ENCODE measurements at regions not wholly inside any gene's neighbourhood (a gene's known extent, or its start where the extent isn't known, plus 50 kb on each side); places are given as distances from the start of the nearest gene placed in this dataset.
"Not testable (repeated sequence)": the region's sequence is repeated elsewhere in the genome, so short reads cannot be mapped to it uniquely, and the experiment has no call there.

DNA sequence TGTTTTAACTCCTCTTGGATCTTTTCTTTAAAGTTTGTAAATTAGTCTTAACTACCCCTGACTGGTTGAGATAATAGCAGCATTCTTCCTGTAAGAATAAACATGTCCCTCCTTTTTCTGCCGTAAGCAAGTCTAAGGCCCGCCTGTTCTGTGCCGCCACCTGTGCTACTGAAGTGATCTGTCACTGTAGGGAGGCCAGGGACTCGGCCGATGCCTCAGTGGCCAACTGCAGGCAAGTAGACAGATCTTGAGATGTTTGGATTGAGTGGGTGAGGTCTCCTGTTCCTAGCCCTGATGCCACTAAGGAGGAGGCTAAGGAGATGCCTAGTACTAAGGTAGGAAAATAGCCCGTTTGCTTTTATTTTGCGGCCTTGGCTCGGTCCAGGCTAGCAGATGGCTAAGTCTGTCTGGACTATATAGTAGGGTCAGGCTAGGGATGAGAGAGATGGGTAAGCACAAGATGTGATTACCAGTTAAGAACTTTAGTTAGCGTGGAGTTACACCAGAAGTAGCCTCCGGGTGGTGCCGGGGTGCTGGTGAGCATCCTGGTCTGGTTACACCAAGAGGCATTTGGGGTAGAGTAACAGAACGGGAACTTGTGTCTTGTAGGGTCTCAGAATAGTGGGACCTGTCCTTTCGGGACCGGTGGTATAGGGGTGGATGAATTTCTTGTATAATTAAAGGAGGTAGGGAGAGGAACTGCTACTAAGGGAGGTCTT lies 584.2 kb downstream of the SUCLG1 start:
- DNase-seq (ENCODE audit: low read depth), result no peak

DNA sequence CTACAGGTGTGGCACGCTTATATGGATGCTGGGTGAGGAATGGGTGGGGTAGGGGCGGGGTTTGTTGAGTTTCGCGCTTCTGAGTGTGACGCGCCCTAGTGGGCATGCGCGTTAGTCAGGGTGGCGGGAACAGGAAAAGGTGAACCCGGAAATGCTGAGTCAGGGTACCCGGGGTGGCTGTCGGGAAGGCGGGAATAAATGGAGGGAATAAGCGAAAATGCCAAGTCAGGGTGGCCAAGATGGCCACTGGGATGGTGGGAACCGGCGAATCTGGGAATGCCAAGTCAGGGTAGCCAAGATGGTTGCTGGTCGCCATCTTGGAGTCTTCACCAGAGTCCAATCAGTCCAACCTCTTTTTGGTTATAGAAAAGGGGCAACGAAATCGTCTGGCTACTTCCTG lies 585.0 kb downstream of the SUCLG1 start:
- no peak for DNase-seq (ENCODE audit: low read depth)

DNA sequence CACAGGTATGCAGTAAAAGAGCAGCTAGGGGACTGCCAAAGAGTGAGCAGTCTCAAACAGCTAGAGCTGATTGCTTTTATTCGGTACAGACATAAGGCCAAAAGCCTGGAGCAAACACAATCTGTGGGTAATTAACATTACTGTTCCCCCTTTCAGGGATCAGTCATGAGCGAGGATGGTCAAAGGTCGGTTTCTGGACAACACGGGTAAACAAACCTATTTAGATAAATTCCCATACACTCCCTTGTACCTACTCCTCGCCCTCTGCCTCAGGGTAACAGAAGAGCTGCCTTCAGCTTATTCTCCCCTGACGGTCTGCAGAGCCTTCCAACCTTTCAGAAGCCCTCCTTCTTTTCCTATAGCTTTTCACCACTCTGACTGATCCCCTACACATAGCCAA lies 586.0 kb downstream of the SUCLG1 start:
- no peak for DNase-seq (ENCODE audit: low read depth)

- no peak for DNase-seq (ENCODE audit: low read depth)
Measured at GRCh38 chr2:83866211-83866610, 592.9 kb downstream of the SUCLG1 start.

GRCh38 chr2:83862600-83862999 lies 596.5 kb downstream of the SUCLG1 start:
- DNase-seq (ENCODE audit: low read depth), result no peak

- DNase-seq (ENCODE audit: low read depth), result no peak
Measured at GRCh38 chr2:83860320-83860719, 598.8 kb downstream of the SUCLG1 start.

DNA sequence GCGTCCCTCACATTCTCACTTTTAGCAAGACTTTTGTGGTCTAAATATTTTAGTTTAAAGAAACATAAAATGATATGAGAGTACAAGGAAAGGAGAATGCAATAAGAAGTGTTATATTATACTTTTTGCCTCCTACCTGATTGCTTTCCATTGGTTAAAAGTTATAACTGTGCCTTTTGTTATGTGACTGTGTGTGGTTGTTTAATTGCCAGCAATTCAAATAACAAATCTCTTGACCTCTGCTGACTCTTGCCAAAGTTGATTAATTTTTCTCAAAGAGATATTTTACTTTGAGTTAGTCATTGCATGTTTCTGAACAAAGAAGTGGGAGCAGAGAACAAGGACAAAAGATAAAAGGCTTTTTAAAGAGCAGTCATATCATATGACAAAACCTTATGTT lies 599.5 kb downstream of the SUCLG1 start:
- no peak for DNase-seq (ENCODE audit: low read depth)

GRCh38 chr2:83851066-83851465 lies 608.0 kb downstream of the SUCLG1 start:
- DNase-seq (ENCODE audit: low read depth), result no peak

DNA sequence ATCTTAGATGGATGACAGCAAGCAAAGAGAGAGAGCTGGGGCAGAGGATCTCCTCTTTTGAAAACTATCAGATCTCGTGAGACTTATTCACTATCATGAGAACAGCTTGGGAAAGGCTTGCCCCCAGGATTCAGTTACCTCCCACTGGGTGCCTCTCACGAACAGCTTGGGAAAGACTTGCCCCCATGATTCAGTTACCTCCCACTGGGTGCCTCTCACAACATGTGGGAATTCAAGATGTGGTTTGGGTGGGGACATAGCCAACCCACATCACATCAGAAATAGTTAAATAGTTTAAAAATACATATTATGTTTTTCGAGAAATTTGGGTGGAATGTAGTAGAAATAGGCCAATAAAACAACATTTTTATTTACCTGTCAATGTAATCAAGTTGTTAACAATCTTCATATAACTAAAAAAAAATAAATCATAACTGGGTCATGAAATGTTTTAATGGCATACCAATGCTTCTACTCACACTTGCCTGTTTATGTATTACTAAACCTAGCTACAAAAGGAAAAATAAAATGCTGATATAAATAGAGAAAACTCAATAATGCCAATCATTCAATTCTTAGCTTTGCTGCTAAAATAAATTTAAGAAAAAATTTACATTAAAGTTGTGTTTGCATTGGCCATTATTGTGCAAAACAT lies 608.9 kb downstream of the SUCLG1 start:
- DNase-seq (ENCODE audit: low read depth), result no peak

- no peak for DNase-seq (ENCODE audit: low read depth)
Measured at GRCh38 chr2:83844490-83844889, 614.6 kb downstream of the SUCLG1 start.

DNA sequence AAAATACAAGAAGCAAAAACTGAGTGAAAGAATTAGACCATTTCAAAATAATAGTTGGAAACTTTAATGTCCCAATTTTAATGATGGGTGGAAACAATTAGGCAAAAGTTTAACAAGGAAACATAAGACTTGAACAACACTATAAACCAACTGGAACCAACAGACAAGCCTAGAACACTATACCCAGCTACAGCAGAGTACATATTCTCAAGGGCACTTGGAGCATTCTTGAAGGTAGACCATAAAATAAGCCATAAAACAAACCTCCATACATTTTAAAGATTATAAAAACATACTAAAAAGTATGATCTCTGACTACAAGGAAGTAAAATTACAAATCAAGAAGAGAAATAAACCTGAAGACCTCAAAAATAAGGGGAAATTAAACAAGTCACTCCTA lies 616.7 kb downstream of the SUCLG1 start:
- no peak for DNase-seq (ENCODE audit: low read depth)

- DNase-seq (ENCODE audit: low read depth), result no peak
Measured at GRCh38 chr2:83837823-83838222, 621.3 kb downstream of the SUCLG1 start.

GRCh38 chr2:83827618-83828017 lies 631.5 kb downstream of the SUCLG1 start:
- DNase-seq (ENCODE audit: low read depth), result no peak

- no peak for DNase-seq (ENCODE audit: low read depth)
Measured at GRCh38 chr2:83826577-83826976, 632.5 kb downstream of the SUCLG1 start.

DNA sequence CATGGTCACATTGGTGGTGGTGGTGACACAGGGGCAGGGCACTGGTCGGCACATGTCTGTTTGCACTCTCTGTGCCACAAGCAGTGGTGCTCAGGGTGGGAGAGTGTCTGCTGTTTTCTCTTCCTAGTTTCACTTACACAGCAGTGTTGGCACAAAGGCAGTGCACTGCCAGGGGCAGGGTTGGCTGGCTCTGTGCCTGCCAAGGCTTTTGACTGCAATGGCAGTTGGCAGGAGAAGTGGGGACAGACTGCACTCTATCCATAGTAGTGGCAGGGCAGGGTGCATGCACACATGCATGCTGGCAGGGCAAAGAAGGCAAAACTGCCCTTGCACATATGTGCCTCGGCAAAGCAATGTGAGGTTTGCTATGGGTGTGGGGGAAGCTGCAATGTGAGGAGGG lies 635.9 kb downstream of the SUCLG1 start:
- DNase-seq (ENCODE audit: low read depth), result no peak

- DNase-seq (ENCODE audit: low read depth), result no peak
Measured at GRCh38 chr2:83817511-83817910, 641.6 kb downstream of the SUCLG1 start.

DNA sequence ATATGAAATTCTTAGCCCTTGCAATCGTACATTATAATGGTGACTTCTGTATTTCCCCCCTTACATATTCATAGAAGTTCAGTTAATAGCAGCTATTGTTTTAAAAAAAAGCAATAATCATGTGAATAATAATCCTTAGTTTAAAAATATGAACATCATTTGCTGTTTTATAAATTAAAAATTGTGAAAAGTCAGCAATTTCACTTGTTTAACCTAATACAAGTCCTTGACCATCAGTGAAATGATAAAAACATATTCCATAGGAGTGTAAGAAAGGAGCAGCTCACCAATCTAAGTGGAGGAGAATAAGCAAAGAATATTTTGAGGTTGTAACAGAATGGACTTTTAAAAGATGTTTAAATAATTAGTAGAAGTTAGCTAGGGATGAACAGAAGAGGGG lies 650.2 kb downstream of the SUCLG1 start:
- DNase-seq (ENCODE audit: low read depth), result no peak

GRCh38 chr2:83802604-83803003 lies 656.5 kb downstream of the SUCLG1 start:
- no peak for DNase-seq (ENCODE audit: low read depth)

DNA sequence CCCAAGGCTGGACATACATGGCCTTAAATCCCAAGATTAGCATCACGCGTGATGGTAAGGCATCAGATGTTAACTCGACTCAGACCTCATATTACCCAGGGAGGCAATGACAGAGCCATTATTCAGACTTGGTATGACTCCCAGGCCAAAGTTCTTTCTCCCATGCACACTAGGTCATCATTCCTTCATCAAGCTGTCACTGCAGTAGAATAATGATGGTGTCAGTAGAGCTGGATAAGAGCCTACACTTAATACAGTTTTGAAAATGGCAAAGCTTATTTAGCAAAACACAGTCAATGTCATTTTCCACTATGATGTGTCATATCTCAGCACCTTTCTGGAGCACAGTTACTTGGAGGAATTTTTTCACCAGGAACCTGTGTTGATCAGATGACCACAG lies 663.3 kb downstream of the SUCLG1 start:
- no peak for DNase-seq (ENCODE audit: low read depth)

- not testable (repeated sequence) for DNase-seq (ENCODE audit: low read depth)
Measured at GRCh38 chr2:83790467-83790866, 668.6 kb downstream of the SUCLG1 start.

DNA sequence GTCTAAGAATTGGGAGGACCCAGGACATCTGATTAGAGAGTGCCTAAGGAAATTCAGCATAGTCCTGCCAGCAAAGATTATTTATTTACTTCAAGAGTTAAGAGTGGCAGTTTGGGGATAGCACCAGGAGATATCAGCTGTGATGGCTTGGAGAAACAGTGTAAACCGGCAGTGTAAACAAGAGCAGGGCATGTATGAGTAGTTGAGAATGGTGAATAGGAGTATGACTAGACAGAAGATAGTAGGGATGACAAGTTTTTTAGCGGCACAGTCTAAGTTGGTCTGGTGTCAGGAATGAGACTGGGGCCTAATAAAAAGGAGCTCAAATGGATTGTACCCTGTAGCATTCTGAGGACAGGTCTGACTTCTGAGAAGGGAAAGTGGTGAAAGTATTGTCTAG lies 669.4 kb downstream of the SUCLG1 start:
- not testable (repeated sequence) for DNase-seq (ENCODE audit: low read depth)

- not testable (repeated sequence) for DNase-seq (ENCODE audit: low read depth)
Measured at GRCh38 chr2:83788938-83789566, 670.0 kb downstream of the SUCLG1 start.

DNA sequence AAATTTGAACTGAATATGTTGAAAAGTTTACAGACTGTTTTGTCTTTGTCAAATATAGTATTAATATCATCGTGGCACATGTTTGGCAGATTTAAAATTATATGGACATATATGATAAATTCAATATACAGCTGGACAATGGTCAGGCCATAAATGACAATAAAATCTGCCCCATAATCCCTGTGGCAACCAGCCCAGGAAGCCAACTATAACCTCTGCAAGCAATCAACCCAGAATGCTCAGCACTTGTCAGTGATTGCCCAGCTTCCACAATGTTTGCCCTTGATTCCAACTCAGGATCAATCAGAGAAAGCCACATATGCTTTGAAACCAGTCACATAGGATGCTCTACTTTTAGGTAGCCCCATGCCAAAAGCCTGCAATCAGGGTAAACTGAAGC lies 671.9 kb downstream of the SUCLG1 start:
- no peak for DNase-seq (ENCODE audit: low read depth)

Measured in T follicular helper cell (primary cell).